ENCODE measurements at regions not wholly inside any gene's neighbourhood (a gene's known extent, or its start where the extent isn't known, plus 50 kb on each side); places are given as distances from the start of the nearest gene placed in this dataset.
A peak's percentile ranks its signal among the peaks of the same experiment; 100 is the strongest.

GRCh38 chr3:83092521-83093221 is 1331.2 kb upstream of the GBE1 start:
- peak in 1 of 2 donors; percentile 5 for DNase-seq
- Histone ChIP-seq H3K27me3 (ENCODE audit: control insufficient read depth, insufficient read depth, low read length) (no peaks in the 10 kb centered on the region), H3K4me3 (ENCODE audit: low read length) (no peak overlapping the region), H3K36me3 (ENCODE audit: control insufficient read depth, insufficient read depth, low read length) (no peaks in the 10 kb centered on the region), H3K9me3 (ENCODE audit: control insufficient read depth, low read depth, low read length) (no peaks in the 10 kb centered on the region), H3K4me1 (ENCODE audit: control insufficient read depth, insufficient read depth, low read length) (no peaks in the 10 kb centered on the region), H3K27ac (ENCODE audit: low read length) (no peak overlapping the region)
- no CpG with 5 or more reads among the region's 2 CpGs for WGBS (ENCODE audit: insufficient coverage, low lambda C conversion rate)

- no peak for DNase-seq
- WGBS (ENCODE audit: insufficient coverage, low lambda C conversion rate): 83% methylated on average over 1 of the region's 6 CpGs
- no peaks in the 10 kb centered on the region for H3K36me3 ChIP-seq (ENCODE audit: control insufficient read depth, insufficient read depth, low read length)
- H3K9me3 ChIP-seq (ENCODE audit: control insufficient read depth, low read depth, low read length): no peaks in the 10 kb centered on the region
- H3K27ac ChIP-seq (ENCODE audit: low read length): no peak overlapping the region
- no peak overlapping the region for H3K4me3 ChIP-seq (ENCODE audit: low read length)
- no peaks in the 10 kb centered on the region for H3K27me3 ChIP-seq (ENCODE audit: control insufficient read depth, insufficient read depth, low read length)
- H3K4me1 ChIP-seq (ENCODE audit: control insufficient read depth, insufficient read depth, low read length): no peaks in the 10 kb centered on the region
Measured at GRCh38 chr3:83076041-83076440, 1314.6 kb upstream of the GBE1 start.

GRCh38 chr3:83074485-83074884 is 1313.0 kb upstream of the GBE1 start:
- Histone ChIP-seq H3K27ac (ENCODE audit: low read length) (no peak overlapping the region), H3K4me1 (ENCODE audit: control insufficient read depth, insufficient read depth, low read length) (no peaks in the 10 kb centered on the region), H3K9me3 (ENCODE audit: control insufficient read depth, low read depth, low read length) (no peaks in the 10 kb centered on the region), H3K27me3 (ENCODE audit: control insufficient read depth, insufficient read depth, low read length) (no peaks in the 10 kb centered on the region), H3K36me3 (ENCODE audit: control insufficient read depth, insufficient read depth, low read length) (no peaks in the 10 kb centered on the region), H3K4me3 (ENCODE audit: low read length) (no peak overlapping the region)
- no peak for DNase-seq

GRCh38 chr3:83065851-83066460 is 1304.5 kb upstream of the GBE1 start:
- 83% methylated on average over 1 of the region's 2 CpGs for WGBS (ENCODE audit: insufficient coverage, low lambda C conversion rate)
- Histone ChIP-seq H3K36me3 (ENCODE audit: control insufficient read depth, insufficient read depth, low read length) (no peaks in the 10 kb centered on the region), H3K27me3 (ENCODE audit: control insufficient read depth, insufficient read depth, low read length) (no peaks in the 10 kb centered on the region), H3K4me1 (ENCODE audit: control insufficient read depth, insufficient read depth, low read length) (no peaks in the 10 kb centered on the region), H3K4me3 (ENCODE audit: low read length) (no peak overlapping the region), H3K9me3 (ENCODE audit: control insufficient read depth, low read depth, low read length) (no peaks in the 10 kb centered on the region), H3K27ac (ENCODE audit: low read length) (no peak overlapping the region)
- no peak for DNase-seq

GRCh38 chr3:83063446-83063845 is 1302.0 kb upstream of the GBE1 start:
- Histone ChIP-seq H3K27ac (ENCODE audit: low read length) (no peak overlapping the region), H3K4me1 (ENCODE audit: control insufficient read depth, insufficient read depth, low read length) (no peaks in the 10 kb centered on the region), H3K27me3 (ENCODE audit: control insufficient read depth, insufficient read depth, low read length) (no peaks in the 10 kb centered on the region), H3K4me3 (ENCODE audit: low read length) (no peak overlapping the region), H3K36me3 (ENCODE audit: control insufficient read depth, insufficient read depth, low read length) (no peaks in the 10 kb centered on the region), H3K9me3 (ENCODE audit: control insufficient read depth, low read depth, low read length) (no peaks in the 10 kb centered on the region)
- no peak for DNase-seq
- WGBS (ENCODE audit: insufficient coverage, low lambda C conversion rate): 75% methylated on average over 1 of the region's 2 CpGs

GRCh38 chr3:83048556-83048955 is 1287.1 kb upstream of the GBE1 start:
- no peak for DNase-seq
- no peaks in the 10 kb centered on the region for H3K36me3 ChIP-seq (ENCODE audit: control insufficient read depth, insufficient read depth, low read length)
- H3K4me3 ChIP-seq (ENCODE audit: low read length): no peak overlapping the region
- H3K4me1 ChIP-seq (ENCODE audit: control insufficient read depth, insufficient read depth, low read length): no peaks in the 10 kb centered on the region
- 0% methylated on average over 1 of the region's 2 CpGs for WGBS (ENCODE audit: insufficient coverage, low lambda C conversion rate)
- no peaks in the 10 kb centered on the region for H3K9me3 ChIP-seq (ENCODE audit: control insufficient read depth, low read depth, low read length)
- no peak overlapping the region for H3K27ac ChIP-seq (ENCODE audit: low read length)
- no peaks in the 10 kb centered on the region for H3K27me3 ChIP-seq (ENCODE audit: control insufficient read depth, insufficient read depth, low read length)

GRCh38 chr3:83039422-83039821 is 1278.0 kb upstream of the GBE1 start:
- Histone ChIP-seq H3K27me3 (ENCODE audit: control insufficient read depth, insufficient read depth, low read length) (no peaks in the 10 kb centered on the region), H3K4me3 (ENCODE audit: low read length) (no peak overlapping the region), H3K9me3 (ENCODE audit: control insufficient read depth, low read depth, low read length) (peaks cover 3% of the 10 kb centered on the region), H3K27ac (ENCODE audit: low read length) (no peak overlapping the region), H3K4me1 (ENCODE audit: control insufficient read depth, insufficient read depth, low read length) (no peaks in the 10 kb centered on the region), H3K36me3 (ENCODE audit: control insufficient read depth, insufficient read depth, low read length) (no peaks in the 10 kb centered on the region)
- no peak for DNase-seq
- no CpG with 5 or more reads among the region's 1 CpG for WGBS (ENCODE audit: insufficient coverage, low lambda C conversion rate)

- Histone ChIP-seq H3K4me1 (ENCODE audit: control insufficient read depth, insufficient read depth, low read length) (no peaks in the 10 kb centered on the region), H3K36me3 (ENCODE audit: control insufficient read depth, insufficient read depth, low read length) (no peaks in the 10 kb centered on the region), H3K27me3 (ENCODE audit: control insufficient read depth, insufficient read depth, low read length) (no peaks in the 10 kb centered on the region), H3K27ac (ENCODE audit: low read length) (no peak overlapping the region), H3K4me3 (ENCODE audit: low read length) (no peak overlapping the region), H3K9me3 (ENCODE audit: control insufficient read depth, low read depth, low read length) (peaks cover 3% of the 10 kb centered on the region)
- WGBS (ENCODE audit: insufficient coverage, low lambda C conversion rate): no CpG with 5 or more reads among the region's 2 CpGs
- DNase-seq: no peak
Measured at GRCh38 chr3:83035704-83036010, 1274.2 kb upstream of the GBE1 start.

- no peak overlapping the region for H3K4me3 ChIP-seq (ENCODE audit: low read length)
- H3K27ac ChIP-seq (ENCODE audit: low read length): no peak overlapping the region
- no peaks in the 10 kb centered on the region for H3K27me3 ChIP-seq (ENCODE audit: control insufficient read depth, insufficient read depth, low read length)
- no peaks in the 10 kb centered on the region for H3K36me3 ChIP-seq (ENCODE audit: control insufficient read depth, insufficient read depth, low read length)
- no peak for DNase-seq
- H3K9me3 ChIP-seq (ENCODE audit: control insufficient read depth, low read depth, low read length): peaks cover 3% of the 10 kb centered on the region
- H3K4me1 ChIP-seq (ENCODE audit: control insufficient read depth, insufficient read depth, low read length): no peaks in the 10 kb centered on the region
- no CpG with 5 or more reads among the region's 16 CpGs for WGBS (ENCODE audit: insufficient coverage, low lambda C conversion rate)
Measured at GRCh38 chr3:83034806-83035703, 1273.6 kb upstream of the GBE1 start.

- no peak overlapping the region for H3K27ac ChIP-seq (ENCODE audit: low read length)
- no peaks in the 10 kb centered on the region for H3K27me3 ChIP-seq (ENCODE audit: control insufficient read depth, insufficient read depth, low read length)
- no peak overlapping the region for H3K4me3 ChIP-seq (ENCODE audit: low read length)
- H3K4me1 ChIP-seq (ENCODE audit: control insufficient read depth, insufficient read depth, low read length): no peaks in the 10 kb centered on the region
- H3K9me3 ChIP-seq (ENCODE audit: control insufficient read depth, low read depth, low read length): peaks cover 3% of the 10 kb centered on the region
- no peaks in the 10 kb centered on the region for H3K36me3 ChIP-seq (ENCODE audit: control insufficient read depth, insufficient read depth, low read length)
- DNase-seq: no peak
Measured at GRCh38 chr3:83033133-83033532, 1271.7 kb upstream of the GBE1 start.

Data from large intestine (tissue), 3 donors.